ENCODE measurements at regions not wholly inside any gene's neighbourhood (a gene's known extent, or its start where the extent isn't known, plus 50 kb on each side); places are given as distances from the start of the nearest gene placed in this dataset.
"Not testable (repeated sequence)": the region's sequence is repeated elsewhere in the genome, so short reads cannot be mapped to it uniquely, and the experiment has no call there.

- not testable (repeated sequence) for DNase-seq (ENCODE audit: low spot score)
These were observed 823.6 kb upstream of the TPTE start for GRCh38 chr21:9697751-9698150.

GRCh38 chr21:9705016-9705415 is 816.4 kb upstream of the TPTE start:
- not testable (repeated sequence) for DNase-seq (ENCODE audit: low spot score)

- DNase-seq (ENCODE audit: low spot score): not testable (repeated sequence)
These were observed 815.9 kb upstream of the TPTE start for GRCh38 chr21:9705455-9705854.

GRCh38 chr21:9724542-9724941 is 796.8 kb upstream of the TPTE start:
- not testable (repeated sequence) for DNase-seq (ENCODE audit: low spot score)

GRCh38 chr21:9727187-9727586 is 794.2 kb upstream of the TPTE start:
- DNase-seq (ENCODE audit: low spot score): not testable (repeated sequence)

GRCh38 chr21:9728219-9728992 is 793.0 kb upstream of the TPTE start:
- DNase-seq (ENCODE audit: low spot score): not testable (repeated sequence)

- DNase-seq (ENCODE audit: low spot score): no peak
These were observed 790.5 kb upstream of the TPTE start for GRCh38 chr21:9730866-9731265.

GRCh38 chr21:9731317-9731716 is 790.1 kb upstream of the TPTE start:
- DNase-seq (ENCODE audit: low spot score): not testable (repeated sequence)

- not testable (repeated sequence) for DNase-seq (ENCODE audit: low spot score)
These were observed 788.8 kb upstream of the TPTE start for GRCh38 chr21:9732605-9733004.

- not testable (repeated sequence) for DNase-seq (ENCODE audit: low spot score)
These were observed 787.4 kb upstream of the TPTE start for GRCh38 chr21:9733761-9734558.

- no peak for DNase-seq (ENCODE audit: low spot score)
These were observed 785.9 kb upstream of the TPTE start for GRCh38 chr21:9735421-9735961.

GRCh38 chr21:9737301-9737700 is 784.1 kb upstream of the TPTE start:
- not testable (repeated sequence) for DNase-seq (ENCODE audit: low spot score)

GRCh38 chr21:9737871-9738515 is 783.4 kb upstream of the TPTE start:
- not testable (repeated sequence) for DNase-seq (ENCODE audit: low spot score)

GRCh38 chr21:9738527-9738926 is 782.9 kb upstream of the TPTE start:
- no peak for DNase-seq (ENCODE audit: low spot score)

GRCh38 chr21:9739240-9739639 is 782.1 kb upstream of the TPTE start:
- DNase-seq (ENCODE audit: low spot score): no peak

GRCh38 chr21:9740177-9740941 is 781.0 kb upstream of the TPTE start:
- not testable (repeated sequence) for DNase-seq (ENCODE audit: low spot score)

- not testable (repeated sequence) for DNase-seq (ENCODE audit: low spot score)
These were observed 780.2 kb upstream of the TPTE start for GRCh38 chr21:9740991-9741742.

GRCh38 chr21:9743566-9743965 is 777.8 kb upstream of the TPTE start:
- not testable (repeated sequence) for DNase-seq (ENCODE audit: low spot score)

- DNase-seq (ENCODE audit: low spot score): not testable (repeated sequence)
These were observed 777.2 kb upstream of the TPTE start for GRCh38 chr21:9744166-9744565.

- DNase-seq (ENCODE audit: low spot score): not testable (repeated sequence)
These were observed 776.8 kb upstream of the TPTE start for GRCh38 chr21:9744593-9744992.
